ENCODE measurements at regions not wholly inside any gene's neighbourhood (a gene's known extent, or its start where the extent isn't known, plus 50 kb on each side); places are given as distances from the start of the nearest gene placed in this dataset.
"Not testable (repeated sequence)": the region's sequence is repeated elsewhere in the genome, so short reads cannot be mapped to it uniquely, and the experiment has no call there.

- no peak for DNase-seq
- Histone ChIP-seq H3K4me1 (no peaks in the 10 kb centered on the region), H3K4me3 (no peak overlapping the region), H3K9me3 (peaks cover 0 to 2% (median 0%) of the 10 kb centered on the region in 8 donors), H3K36me3 (no peaks in the 10 kb centered on the region), H3K27me3 (replicated peaks in 1 of 7) (no peaks in the 10 kb centered on the region), H3K27ac (no peak overlapping the region)
- TF ChIP-seq CTCF (IDR thresholded peaks at IDR 0.05 in 8 of 11, conservative IDR thresholded peaks at IDR 0.05 in 3 of 11) = no peak
- TF ChIP-seq POLR2A (IDR thresholded peaks at IDR 0.05) = no peak
- TF ChIP-seq POLR2AphosphoS5 (IDR thresholded peaks at IDR 0.05) = no peak
- intact Hi-C loops (cut with DNase I; ENCODE audit: low total_unique reads) = no loop called here
Observed at GRCh38 chr2:193076995-193077394, 882.3 kb upstream of the TMEFF2 start.

GRCh38 chr2:193074933-193075332 lies 880.2 kb upstream of the TMEFF2 start:
- Histone ChIP-seq H3K36me3 (no peaks in the 10 kb centered on the region), H3K4me3 (no peak overlapping the region), H3K27me3 (replicated peaks in 1 of 7) (no peaks in the 10 kb centered on the region), H3K27ac (no peak overlapping the region), H3K4me1 (no peaks in the 10 kb centered on the region), H3K9me3 (peaks cover 0 to 18% (median 5%) of the 10 kb centered on the region in 8 donors)
- WGBS, 5 donors = 78 to 86% (median 85%) methylated on average over 2 of the region's 2 CpGs
- intact Hi-C loops (cut with DNase I; ENCODE audit: low total_unique reads) = no loop called here
- DNase-seq = no peak
- TF ChIP-seq CTCF (IDR thresholded peaks at IDR 0.05 in 8 of 11, conservative IDR thresholded peaks at IDR 0.05 in 3 of 11) = no peak
- TF ChIP-seq POLR2AphosphoS5 (IDR thresholded peaks at IDR 0.05) = no peak
- TF ChIP-seq POLR2A (IDR thresholded peaks at IDR 0.05) = no peak

GRCh38 chr2:193072647-193073046 lies 877.9 kb upstream of the TMEFF2 start:
- Histone ChIP-seq H3K27ac (no peak overlapping the region), H3K27me3 (replicated peaks in 1 of 7) (no peaks in the 10 kb centered on the region), H3K4me1 (no peaks in the 10 kb centered on the region), H3K36me3 (no peaks in the 10 kb centered on the region), H3K9me3 (peaks cover 0 to 18% (median 5%) of the 10 kb centered on the region in 8 donors), H3K4me3 (no peak overlapping the region)
- intact Hi-C loops (cut with DNase I; ENCODE audit: low total_unique reads) = no loop called here
- TF ChIP-seq POLR2A (IDR thresholded peaks at IDR 0.05) (no peak), POLR2AphosphoS5 (IDR thresholded peaks at IDR 0.05) (no peak), CTCF (IDR thresholded peaks at IDR 0.05 in 8 of 11, conservative IDR thresholded peaks at IDR 0.05 in 3 of 11) (no peak)
- peak; percentile 39 for DNase-seq
- WGBS, 5 donors = 53 to 62% (median 56%) methylated on average over 2 to 3 of the region's 3 CpGs

GRCh38 chr2:193025556-193025955 lies 830.8 kb upstream of the TMEFF2 start:
- H3K27me3 ChIP-seq (replicated peaks in 1 of 7); H3K4me3 ChIP-seq; DNase-seq; H3K36me3 ChIP-seq; H3K4me1 ChIP-seq; intact Hi-C loops (cut with DNase I; ENCODE audit: low total_unique reads); H3K27ac ChIP-seq: not testable (repeated sequence)
- H3K9me3 ChIP-seq = peaks cover 0 to 30% (median 11%) of the 10 kb centered on the region in 8 donors
- WGBS, 5 donors = 74 to 90% (median 78%) methylated on average over 3 of the region's 3 CpGs

GRCh38 chr2:193024791-193025190 lies 830.1 kb upstream of the TMEFF2 start:
- DNase-seq = no peak
- H3K9me3 ChIP-seq = peaks cover 0 to 30% (median 11%) of the 10 kb centered on the region in 8 donors
- no peak overlapping the region for H3K27ac ChIP-seq
- 80 to 97% (median 82%) methylated on average over 1 of the region's 1 CpG for WGBS, 5 donors
- H3K36me3 ChIP-seq = no peaks in the 10 kb centered on the region
- no peaks in the 10 kb centered on the region for H3K4me1 ChIP-seq
- intact Hi-C loops (cut with DNase I; ENCODE audit: low total_unique reads) = no loop called here
- H3K4me3 ChIP-seq = no peak overlapping the region
- TF ChIP-seq CTCF (IDR thresholded peaks at IDR 0.05 in 8 of 11, conservative IDR thresholded peaks at IDR 0.05 in 3 of 11) (no peak), POLR2A (IDR thresholded peaks at IDR 0.05) (no peak), POLR2AphosphoS5 (IDR thresholded peaks at IDR 0.05) (no peak)
- no peaks in the 10 kb centered on the region for H3K27me3 ChIP-seq (replicated peaks in 1 of 7)

Measured in spleen (tissue), 11 donors.